ENCODE measurements at regions not wholly inside any gene's neighbourhood (a gene's known extent, or its start where the extent isn't known, plus 50 kb on each side); places are given as distances from the start of the nearest gene placed in this dataset.

DNA sequence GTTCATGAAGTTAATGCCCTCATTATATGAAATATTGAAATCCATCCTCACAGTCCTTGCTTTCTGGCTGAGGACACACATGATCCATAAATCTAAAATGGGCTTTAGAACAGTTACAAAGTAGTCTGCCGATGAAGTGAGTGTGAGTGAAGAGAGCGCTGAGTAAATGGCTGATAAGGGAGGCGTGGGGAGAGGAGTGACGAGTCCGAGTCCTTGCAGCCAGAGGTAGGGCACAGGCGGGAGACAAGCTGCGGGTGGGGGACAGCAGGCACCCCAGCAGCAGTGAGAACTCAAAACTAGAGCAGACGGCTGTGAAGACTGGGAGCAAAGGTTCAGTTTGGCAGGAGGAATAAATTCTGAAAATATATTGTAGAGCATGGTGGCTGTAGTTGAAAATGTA lies 140.1 kb upstream of the ATP2B1 start:
- Mint-ChIP-seq H3K4me3 (ENCODE audit: low read depth, unreplicated experiment) (no peak overlapping the region), H3K36me3 (ENCODE audit: insufficient read depth, unreplicated experiment) (no peaks in the 10 kb centered on the region), H3K27ac (ENCODE audit: unreplicated experiment) (no peak overlapping the region), H3K9me3 (ENCODE audit: low read depth, unreplicated experiment) (no peaks in the 10 kb centered on the region), H3K4me1 (ENCODE audit: low read depth, unreplicated experiment) (no peaks in the 10 kb centered on the region), H3K27me3 (ENCODE audit: unreplicated experiment) (no peaks in the 10 kb centered on the region)
- intact Hi-C loops (cut with micrococcal nuclease; ENCODE audit: unreplicated experiment): no loop called here
- TF ChIP-seq, protein P1, sequence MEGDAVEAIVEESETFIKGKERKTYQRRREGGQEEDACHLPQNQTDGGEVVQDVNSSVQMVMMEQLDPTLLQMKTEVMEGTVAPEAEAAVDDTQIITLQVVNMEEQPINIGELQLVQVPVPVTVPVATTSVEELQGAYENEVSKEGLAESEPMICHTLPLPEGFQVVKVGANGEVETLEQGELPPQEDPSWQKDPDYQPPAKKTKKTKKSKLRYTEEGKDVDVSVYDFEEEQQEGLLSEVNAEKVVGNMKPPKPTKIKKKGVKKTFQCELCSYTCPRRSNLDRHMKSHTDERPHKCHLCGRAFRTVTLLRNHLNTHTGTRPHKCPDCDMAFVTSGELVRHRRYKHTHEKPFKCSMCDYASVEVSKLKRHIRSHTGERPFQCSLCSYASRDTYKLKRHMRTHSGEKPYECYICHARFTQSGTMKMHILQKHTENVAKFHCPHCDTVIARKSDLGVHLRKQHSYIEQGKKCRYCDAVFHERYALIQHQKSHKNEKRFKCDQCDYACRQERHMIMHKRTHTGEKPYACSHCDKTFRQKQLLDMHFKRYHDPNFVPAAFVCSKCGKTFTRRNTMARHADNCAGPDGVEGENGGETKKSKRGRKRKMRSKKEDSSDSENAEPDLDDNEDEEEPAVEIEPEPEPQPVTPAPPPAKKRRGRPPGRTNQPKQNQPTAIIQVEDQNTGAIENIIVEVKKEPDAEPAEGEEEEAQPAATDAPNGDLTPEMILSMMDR (IDR thresholded peaks at IDR 0.05; ENCODE audit: unreplicated experiment): no peak
- DNase-seq: no peak
- no TSS peak for BruUV-seq (replicated peaks)
- CTCF ChIA-PET: no interaction called here

DNA sequence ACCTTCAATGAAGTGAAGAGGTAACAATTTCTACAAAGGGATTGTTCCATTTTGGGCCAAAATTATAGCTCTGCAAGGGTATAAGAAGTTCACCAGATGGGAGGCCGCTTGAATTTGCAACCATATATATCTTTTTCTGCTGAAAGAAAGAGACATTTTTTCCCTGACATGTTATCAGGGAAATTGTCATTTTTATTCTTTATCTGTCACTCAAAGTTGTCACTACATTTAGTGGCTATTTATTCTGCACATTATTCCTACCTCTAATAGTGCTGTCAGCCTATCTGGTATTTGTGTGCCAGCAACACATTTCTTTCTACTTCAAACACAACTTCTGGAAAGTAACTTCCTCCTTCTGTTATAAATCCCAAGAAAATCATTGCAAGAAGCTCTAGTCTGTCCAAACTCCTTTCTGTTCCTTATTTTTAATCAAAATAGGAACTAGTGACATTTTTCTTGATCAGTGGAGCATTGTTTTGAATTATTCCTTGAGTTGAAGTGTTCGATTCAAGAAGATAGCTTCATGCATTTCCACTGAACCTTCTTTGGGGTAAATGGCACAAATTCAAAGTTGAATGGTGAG lies 137.9 kb upstream of the ATP2B1 start:
- no peaks in the 10 kb centered on the region for H3K4me1 Mint-ChIP-seq (ENCODE audit: low read depth, unreplicated experiment)
- TF ChIP-seq, protein P1 (IDR thresholded peaks at IDR 0.05; ENCODE audit: unreplicated experiment): no peak
- BruUV-seq (replicated peaks): no TSS peak
- no peak overlapping the region for H3K4me3 Mint-ChIP-seq (ENCODE audit: low read depth, unreplicated experiment)
- no peaks in the 10 kb centered on the region for H3K27me3 Mint-ChIP-seq (ENCODE audit: unreplicated experiment)
- no peak overlapping the region for H3K27ac Mint-ChIP-seq (ENCODE audit: unreplicated experiment)
- intact Hi-C loops (cut with micrococcal nuclease; ENCODE audit: unreplicated experiment): no loop called here
- no peaks in the 10 kb centered on the region for H3K9me3 Mint-ChIP-seq (ENCODE audit: low read depth, unreplicated experiment)
- CTCF ChIA-PET: no interaction called here
- no peaks in the 10 kb centered on the region for H3K36me3 Mint-ChIP-seq (ENCODE audit: insufficient read depth, unreplicated experiment)
- no peak for DNase-seq

DNA sequence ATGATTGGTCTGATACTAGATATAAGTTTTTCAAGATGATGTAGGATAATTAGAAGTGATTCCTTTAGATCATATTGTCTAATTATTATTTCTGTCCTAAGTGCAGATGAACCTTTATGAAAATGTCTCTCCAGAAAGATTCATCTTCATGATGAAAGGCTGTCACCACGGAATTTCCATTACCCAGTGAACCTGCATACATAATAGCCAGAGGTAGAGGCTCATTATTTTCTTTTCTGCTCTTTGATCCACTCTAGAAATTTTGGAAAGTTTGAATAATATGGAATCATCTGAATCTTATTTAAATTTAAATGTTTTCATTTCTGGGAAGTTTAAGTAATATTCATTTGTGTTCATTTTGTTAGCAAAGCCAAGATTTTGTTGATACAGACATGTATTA lies 137.1 kb upstream of the ATP2B1 start:
- intact Hi-C loops (cut with micrococcal nuclease; ENCODE audit: unreplicated experiment): no loop called here
- no TSS peak for BruUV-seq (replicated peaks)
- Mint-ChIP-seq H3K27ac (ENCODE audit: unreplicated experiment) (no peak overlapping the region), H3K9me3 (ENCODE audit: low read depth, unreplicated experiment) (no peaks in the 10 kb centered on the region), H3K4me3 (ENCODE audit: low read depth, unreplicated experiment) (no peak overlapping the region), H3K36me3 (ENCODE audit: insufficient read depth, unreplicated experiment) (no peaks in the 10 kb centered on the region), H3K4me1 (ENCODE audit: low read depth, unreplicated experiment) (no peaks in the 10 kb centered on the region), H3K27me3 (ENCODE audit: unreplicated experiment) (no peaks in the 10 kb centered on the region)
- no peak for DNase-seq
- TF ChIP-seq, protein P1 (IDR thresholded peaks at IDR 0.05; ENCODE audit: unreplicated experiment): no peak
- CTCF ChIA-PET: no interaction called here

DNA sequence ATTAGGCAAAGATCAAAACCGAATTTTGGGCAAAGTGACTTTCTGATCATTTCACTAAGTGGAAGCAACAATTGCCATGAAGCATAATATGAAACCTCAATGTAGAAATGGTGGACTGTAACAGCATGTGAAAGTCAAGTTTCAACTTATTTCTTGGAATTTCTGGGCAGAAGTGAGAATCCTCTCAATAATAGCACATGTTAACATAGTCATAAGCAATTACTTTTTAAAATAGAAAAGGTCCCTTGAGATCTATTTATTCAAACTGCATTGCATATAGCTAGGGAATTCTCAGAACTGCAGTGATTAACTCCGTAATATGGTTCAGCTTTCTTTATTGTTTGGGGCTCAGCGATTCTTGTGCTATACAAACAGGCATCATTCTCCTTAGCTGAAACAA lies 136.7 kb upstream of the ATP2B1 start:
- Mint-ChIP-seq H3K36me3 (ENCODE audit: insufficient read depth, unreplicated experiment) (no peaks in the 10 kb centered on the region), H3K9me3 (ENCODE audit: low read depth, unreplicated experiment) (no peaks in the 10 kb centered on the region), H3K27ac (ENCODE audit: unreplicated experiment) (no peak overlapping the region), H3K4me3 (ENCODE audit: low read depth, unreplicated experiment) (no peak overlapping the region), H3K4me1 (ENCODE audit: low read depth, unreplicated experiment) (no peaks in the 10 kb centered on the region), H3K27me3 (ENCODE audit: unreplicated experiment) (no peaks in the 10 kb centered on the region)
- TF ChIP-seq, protein P1 (IDR thresholded peaks at IDR 0.05; ENCODE audit: unreplicated experiment): no peak
- CTCF ChIA-PET: no interaction called here
- intact Hi-C loops (cut with micrococcal nuclease; ENCODE audit: unreplicated experiment): no loop called here
- no TSS peak for BruUV-seq (replicated peaks)
- DNase-seq: no peak
